HG03103 (cell line): ENCODE measurements at regions not wholly inside any gene's neighbourhood (a gene's known extent, or its start where the extent isn't known, plus 50 kb on each side); places are given as distances from the start of the nearest gene placed in this dataset.
"Not testable (repeated sequence)": the region's sequence is repeated elsewhere in the genome, so short reads cannot be mapped to it uniquely, and the experiment has no call there.

ENCODE experiments used
- ATAC-seq: cut with Tn5 transposase; IDR thresholded peaks from one replicate; pipeline ENCODE4 v1.9.1; 2021; ENCODE audit warnings: low read depth; ENCODE audit not compliant: unreplicated experiment

DNA sequence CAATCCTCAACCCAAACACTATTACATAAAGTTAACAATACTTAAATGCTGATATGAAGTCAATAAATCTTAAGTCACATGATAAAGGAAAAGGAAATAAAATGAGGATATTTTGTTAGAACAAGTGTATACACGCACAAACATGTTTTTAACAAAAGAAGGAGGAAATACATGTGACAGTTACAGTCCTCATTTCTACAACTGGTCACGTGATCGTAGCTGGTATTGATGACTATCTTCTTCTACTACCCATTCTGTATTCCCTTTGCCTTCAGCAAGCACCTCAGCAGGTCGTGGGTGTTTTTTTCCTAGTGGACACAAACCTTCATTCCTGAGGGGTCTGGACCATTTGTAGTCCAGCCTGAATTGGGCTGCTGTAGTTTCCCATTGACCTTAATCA lies 610.8 kb downstream of the XPNPEP1 start:
- not testable (repeated sequence) for ATAC-seq

DNA sequence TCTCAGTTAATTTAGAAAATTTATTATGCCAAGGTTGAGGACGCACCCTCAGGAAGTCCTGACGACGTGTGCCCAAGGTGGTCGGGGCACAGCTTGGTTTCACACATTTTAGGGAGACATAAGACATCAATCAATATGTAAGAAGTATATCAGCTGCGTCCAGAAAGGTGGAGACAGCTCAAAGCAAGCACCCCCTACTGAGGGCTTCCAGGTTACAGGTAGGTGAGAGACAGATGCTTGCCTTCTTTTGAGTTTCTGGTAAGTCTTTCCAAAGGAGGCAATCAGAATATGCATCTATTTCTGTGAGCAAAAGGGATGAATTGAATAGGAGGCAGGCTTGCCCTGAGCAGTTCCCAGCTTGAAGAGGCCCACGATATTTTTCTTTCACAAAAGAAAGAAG lies 614.3 kb downstream of the XPNPEP1 start:
- ATAC-seq, result no peak

GRCh38 chr10:109307102-109307501 lies 616.2 kb downstream of the XPNPEP1 start:
- not testable (repeated sequence) for ATAC-seq

DNA sequence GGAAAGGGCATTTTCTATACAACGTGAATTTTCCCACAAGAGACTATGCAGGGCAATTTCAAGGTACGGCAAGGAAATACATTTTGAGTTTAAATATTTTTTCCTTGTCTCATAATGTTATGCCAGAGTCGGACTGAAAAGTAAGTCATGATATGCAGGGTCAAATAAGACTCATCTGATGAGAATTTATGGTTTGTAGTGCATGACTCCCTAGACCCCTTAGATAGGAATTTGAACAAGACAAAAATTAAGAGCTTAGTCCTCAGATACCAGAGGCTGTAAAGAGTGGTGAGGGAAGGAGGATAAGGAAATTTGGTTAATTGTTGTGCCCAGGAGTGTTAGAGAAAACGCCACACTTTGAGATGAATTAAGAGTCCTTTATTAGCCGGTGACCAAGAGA lies 616.6 kb downstream of the XPNPEP1 start:
- no peak for ATAC-seq

DNA sequence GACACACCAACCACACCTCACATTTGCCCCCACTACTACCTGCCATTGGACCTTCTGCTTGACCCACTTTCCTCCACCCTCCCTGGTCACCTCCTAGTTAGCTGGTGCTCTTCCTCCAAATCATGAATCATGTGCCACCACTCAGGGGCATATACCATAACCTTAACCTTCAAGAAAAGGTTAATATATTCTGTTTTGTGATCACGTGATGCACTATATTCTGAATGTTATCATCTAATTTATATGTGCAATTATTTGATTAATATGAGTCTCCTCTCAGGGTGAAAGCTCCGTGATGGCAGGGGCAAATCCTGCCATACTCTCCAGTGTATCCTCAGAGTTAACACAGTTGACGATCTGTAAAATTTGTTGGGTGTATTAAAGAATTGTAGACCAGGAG lies 635.5 kb downstream of the XPNPEP1 start:
- ATAC-seq, result no peak

DNA sequence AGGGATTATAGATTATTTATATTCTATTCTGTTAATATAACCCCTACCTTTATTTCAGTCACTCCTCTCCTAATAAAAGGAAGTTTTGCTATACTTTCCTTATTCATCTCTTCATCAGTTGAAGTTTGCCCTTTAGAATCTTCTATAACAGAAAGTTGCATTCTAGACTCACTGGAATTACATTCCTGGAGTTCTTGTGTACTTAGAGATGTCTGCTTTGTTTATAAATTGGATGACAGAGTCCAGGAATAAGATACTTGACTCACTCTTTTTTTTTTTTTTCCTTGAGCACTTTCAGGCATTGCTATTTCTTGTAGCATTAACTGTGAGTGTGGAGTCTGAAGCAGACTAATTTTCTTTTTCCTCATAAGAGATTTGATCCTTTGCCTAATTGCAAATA lies 640.8 kb downstream of the XPNPEP1 start:
- ATAC-seq, result no peak

DNA sequence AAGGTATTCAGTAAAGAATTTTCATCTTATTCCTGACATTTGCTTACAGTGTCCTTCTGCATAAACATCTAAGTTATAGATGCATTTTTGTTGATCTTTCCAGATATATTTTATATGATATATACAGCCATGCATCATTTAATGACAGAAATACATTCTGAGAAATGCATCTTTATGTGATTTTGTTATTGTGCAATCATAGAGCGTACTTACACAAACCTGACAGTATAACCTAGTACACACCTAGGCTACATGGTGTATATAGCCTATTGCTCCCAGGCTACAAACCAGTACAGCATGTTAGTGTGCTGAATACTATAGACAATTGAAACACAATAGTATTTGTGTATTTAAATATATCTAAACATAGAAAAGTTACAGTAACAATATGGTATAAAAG lies 642.0 kb downstream of the XPNPEP1 start:
- no peak for ATAC-seq

GRCh38 chr10:109280837-109281236 lies 642.5 kb downstream of the XPNPEP1 start:
- ATAC-seq, result no peak

DNA sequence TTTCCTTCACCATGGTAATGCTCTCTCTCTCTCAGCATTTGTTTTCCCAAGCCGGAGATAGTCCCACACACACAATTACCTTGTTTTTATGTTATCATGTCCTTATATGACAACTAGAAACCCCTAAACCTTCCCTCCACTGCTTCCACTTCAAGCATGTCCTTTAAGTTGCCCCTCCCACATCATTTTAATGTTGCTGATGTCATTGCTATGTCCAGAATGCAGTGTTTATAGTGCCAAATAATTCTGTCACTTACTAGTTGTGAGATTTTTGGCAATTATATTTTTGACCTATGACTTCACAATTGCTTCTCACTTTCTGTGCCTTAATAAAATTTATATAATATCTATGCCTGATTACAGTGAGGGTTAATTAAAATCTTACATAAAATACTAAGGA lies 645.9 kb downstream of the XPNPEP1 start:
- no peak for ATAC-seq

GRCh38 chr10:109275960-109276359 lies 647.4 kb downstream of the XPNPEP1 start:
- no peak for ATAC-seq

DNA sequence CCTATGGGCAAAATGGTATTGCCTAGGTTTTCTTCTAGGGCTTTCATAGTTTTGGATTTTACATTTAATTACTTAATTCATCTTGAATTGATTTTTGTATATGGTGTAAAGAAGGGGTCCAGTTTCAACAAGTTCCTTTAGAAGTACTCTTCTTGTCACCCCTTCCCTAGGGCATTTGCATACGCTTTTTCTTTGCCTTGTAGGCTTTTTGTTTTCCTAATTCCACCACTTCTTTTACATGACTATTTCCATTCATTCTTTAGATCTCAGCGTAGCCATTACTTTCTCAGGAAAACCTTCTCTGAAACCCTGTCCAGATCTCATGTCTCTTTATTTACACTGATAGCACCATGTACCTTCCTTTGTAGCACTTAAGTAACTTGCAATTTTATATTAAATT lies 648.6 kb downstream of the XPNPEP1 start:
- no peak for ATAC-seq

DNA sequence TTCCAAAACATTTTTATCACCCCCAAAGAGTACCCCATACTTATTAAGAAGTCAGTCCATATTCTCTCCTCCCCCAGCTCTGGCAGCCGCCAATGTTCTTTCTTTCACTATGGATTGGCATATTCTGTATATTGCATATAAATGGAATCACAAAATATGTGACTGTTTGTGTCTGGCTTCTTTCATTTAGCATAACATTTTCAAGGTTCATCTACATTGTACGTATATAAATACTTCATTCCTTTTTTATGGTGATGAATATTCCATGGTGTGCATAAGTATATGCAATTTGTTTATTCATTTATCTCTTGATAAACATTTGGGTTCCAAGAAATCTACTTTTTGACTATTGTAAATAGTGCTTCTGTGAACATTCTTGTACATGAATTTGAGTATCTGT lies 653.1 kb downstream of the XPNPEP1 start:
- ATAC-seq, result no peak

DNA sequence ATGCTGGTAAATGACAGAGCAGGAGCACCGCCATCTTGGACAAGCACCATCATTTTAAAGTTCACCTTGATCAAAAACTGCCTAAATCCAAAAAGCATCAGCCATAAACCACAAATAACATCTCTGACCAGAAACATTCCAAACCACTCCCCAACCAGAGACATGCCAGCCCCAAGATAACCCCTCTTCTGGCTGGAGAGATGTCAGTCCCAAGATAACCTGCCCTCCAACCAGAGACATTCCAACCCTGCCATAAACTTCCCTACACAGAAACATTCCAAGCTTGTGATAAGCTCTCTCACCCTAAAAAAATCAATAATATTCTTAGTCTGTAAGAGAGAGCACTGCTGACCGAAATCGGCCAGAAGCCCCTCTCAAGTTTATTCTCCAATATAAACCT lies 659.3 kb downstream of the XPNPEP1 start:
- ATAC-seq, result no peak

GRCh38 chr10:109261231-109261630 lies 662.1 kb downstream of the XPNPEP1 start:
- ATAC-seq, result no peak

- no peak for ATAC-seq
Observed at GRCh38 chr10:109259293-109259692, 664.0 kb downstream of the XPNPEP1 start.

DNA sequence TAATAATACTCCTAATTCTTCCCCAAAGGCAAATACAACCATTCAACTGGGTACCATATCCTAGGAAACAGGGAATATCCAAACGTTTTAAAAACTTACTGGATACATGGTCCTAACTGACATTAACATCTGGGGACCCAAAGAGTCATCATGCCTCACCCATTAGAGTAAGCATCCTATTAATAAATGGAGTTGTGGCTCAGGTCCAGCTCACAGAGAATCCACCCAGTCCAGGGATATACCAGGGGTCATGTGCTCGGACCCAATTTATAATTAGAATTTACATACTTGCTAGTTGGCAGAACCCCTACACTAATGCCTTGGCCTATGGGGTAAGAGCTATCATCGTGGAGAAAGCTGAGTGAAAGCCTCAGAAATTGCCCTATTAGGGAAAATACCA lies 670.0 kb downstream of the XPNPEP1 start:
- ATAC-seq, result no peak

- ATAC-seq, result no peak
Observed at GRCh38 chr10:109250152-109250551, 673.2 kb downstream of the XPNPEP1 start.

DNA sequence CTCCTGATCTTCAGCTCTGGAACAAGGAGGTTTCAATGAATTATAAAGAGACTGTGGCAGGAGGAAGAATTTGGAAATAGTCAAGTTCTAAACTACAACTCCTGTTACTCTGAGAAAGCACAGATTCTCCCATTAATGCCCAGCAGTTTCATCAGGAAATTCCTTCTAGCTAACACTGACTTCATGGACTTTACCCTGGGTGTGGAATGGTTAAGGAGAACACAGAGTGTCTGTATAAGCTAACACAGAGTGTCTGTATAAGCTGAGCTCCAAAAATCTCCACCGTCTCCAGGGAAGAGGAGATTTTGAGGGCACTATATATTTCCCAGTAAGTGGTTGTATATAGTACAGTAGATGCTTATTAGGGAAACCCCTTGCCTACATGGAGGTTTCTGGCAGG lies 675.5 kb downstream of the XPNPEP1 start:
- no peak for ATAC-seq

GRCh38 chr10:109245821-109246220 lies 677.5 kb downstream of the XPNPEP1 start:
- ATAC-seq, result no peak

DNA sequence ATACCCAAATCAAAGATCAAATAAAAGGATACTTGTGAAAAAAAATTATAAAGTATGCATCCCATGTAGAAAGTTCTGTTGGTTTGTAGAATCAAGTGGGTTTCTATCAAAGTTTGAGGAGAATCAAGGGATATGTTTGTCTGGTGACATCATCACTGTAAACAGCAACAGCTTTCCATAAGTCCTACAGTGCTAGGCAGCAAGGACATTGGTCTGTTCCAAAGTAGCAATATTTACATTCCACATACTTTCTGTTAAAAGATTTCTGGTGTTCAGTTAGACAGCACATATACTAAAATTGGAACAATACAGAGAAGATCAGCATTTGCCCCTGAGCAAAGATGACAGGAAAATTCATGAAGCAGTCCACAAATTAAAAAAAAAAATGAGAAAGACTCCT lies 683.9 kb downstream of the XPNPEP1 start:
- ATAC-seq, result no peak

DNA sequence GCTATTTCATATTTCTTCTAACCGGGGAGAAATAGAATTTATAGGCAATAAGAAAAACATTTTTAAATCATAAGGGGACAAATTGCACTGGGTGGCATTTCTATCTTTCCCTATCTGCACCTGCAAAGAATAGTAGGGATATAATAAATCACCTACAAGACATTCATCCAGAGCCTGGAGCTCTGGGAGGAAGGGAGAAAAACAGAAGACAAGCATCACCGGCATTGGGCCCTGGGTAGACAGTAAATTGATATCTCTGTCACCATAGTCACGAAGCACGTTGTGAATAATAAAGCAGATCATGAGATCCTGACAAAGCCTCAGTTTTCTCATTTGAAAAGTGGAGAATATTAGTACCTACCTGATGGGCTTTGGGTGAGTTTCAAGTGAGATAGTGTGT lies 685.6 kb downstream of the XPNPEP1 start:
- ATAC-seq, result no peak

DNA sequence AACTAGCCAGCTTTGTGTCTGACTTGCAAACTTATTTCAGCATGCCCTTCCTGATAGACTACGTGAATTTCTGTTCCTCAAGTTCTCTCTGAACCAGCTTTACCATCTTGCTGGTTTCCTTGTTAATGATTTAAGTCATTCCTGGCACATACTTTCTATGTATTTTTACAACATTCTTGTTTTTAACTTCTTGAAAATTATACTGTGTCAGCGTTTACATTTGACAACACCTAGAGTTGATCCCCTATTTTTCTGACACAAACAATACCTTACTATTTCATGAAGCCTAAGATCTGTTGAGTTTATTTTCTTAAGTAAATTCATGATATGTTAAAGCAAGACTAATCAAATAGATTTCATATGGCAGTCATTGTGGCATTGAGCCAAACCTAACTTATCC lies 686.3 kb downstream of the XPNPEP1 start:
- no peak for ATAC-seq

- ATAC-seq, result not testable (repeated sequence)
Observed at GRCh38 chr10:109223533-109223932, 699.8 kb downstream of the XPNPEP1 start.
